ENCODE measurements at regions not wholly inside any gene's neighbourhood (a gene's known extent, or its start where the extent isn't known, plus 50 kb on each side); places are given as distances from the start of the nearest gene placed in this dataset.

DNA sequence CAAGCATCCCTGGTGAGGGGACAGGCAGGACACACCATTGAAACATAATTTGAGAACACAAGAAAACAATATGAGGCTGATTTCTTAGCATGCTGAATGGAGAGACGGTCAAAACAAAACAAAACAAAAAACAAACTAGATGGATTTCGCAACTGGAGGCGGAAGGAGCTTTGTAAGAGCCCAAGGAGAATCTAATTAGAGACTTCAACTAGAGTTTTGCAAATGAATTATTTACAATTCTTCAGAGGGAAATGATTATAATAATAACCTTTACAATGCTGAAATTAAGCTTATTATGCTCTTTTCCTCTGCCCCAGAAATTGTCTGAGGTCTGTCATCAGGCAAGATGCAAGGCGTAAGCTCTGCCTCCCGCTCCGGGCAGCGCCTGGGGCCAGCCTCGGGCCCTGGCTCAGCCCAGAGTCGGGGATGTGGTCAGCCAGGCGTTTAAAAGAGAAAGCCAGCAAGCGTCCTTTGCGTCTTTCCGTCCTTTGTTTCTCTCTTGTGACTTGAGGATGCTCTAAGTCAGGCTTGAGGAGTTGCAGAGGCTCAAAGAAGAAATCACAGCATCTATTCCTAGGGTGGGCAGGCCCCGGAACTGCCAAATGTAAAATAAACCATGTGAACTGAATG, 139.6 kb downstream of the TWIST2 start:
- Histone ChIP-seq H3K9me3 (no peaks in the 10 kb centered on the region), H3K27ac (no peak overlapping the region), H3K36me3 (ENCODE audit: low read depth, missing control alignments) (no peaks in the 10 kb centered on the region), H3K27me3 (no peaks in the 10 kb centered on the region), H3K4me1 (no peaks in the 10 kb centered on the region), H3K4me3 (no peak overlapping the region)
- intact Hi-C loops (cut with DNase I; ENCODE audit: low total_unique reads) = no loop called here
- 80 to 85% methylated on average over 14 of the region's 14 CpGs for WGBS, 2 donors
- no peak for DNase-seq
- TF ChIP-seq, protein P1, sequence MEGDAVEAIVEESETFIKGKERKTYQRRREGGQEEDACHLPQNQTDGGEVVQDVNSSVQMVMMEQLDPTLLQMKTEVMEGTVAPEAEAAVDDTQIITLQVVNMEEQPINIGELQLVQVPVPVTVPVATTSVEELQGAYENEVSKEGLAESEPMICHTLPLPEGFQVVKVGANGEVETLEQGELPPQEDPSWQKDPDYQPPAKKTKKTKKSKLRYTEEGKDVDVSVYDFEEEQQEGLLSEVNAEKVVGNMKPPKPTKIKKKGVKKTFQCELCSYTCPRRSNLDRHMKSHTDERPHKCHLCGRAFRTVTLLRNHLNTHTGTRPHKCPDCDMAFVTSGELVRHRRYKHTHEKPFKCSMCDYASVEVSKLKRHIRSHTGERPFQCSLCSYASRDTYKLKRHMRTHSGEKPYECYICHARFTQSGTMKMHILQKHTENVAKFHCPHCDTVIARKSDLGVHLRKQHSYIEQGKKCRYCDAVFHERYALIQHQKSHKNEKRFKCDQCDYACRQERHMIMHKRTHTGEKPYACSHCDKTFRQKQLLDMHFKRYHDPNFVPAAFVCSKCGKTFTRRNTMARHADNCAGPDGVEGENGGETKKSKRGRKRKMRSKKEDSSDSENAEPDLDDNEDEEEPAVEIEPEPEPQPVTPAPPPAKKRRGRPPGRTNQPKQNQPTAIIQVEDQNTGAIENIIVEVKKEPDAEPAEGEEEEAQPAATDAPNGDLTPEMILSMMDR (IDR thresholded peaks at IDR 0.05) = no peak

DNA sequence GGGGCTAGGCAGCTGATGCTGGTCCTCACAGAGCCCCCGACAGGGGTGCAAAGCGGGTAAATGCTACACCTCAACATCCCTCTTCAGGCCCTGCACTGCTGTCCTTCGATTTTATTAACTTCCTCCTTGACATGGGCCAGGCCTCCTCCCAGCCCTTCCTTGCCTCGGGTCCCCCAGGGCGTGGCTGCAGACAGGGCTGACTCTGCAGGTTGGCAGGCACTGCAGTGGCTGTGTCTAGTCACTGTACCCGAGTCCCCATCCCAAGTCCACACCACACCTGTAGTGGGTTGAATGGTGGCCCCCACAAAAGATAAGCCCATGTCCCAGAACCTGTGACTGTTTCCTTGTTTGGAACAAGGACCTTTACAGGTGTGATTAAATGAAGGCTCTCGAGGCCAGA, 140.2 kb downstream of the TWIST2 start:
- Histone ChIP-seq H3K9me3 (no peaks in the 10 kb centered on the region), H3K27me3 (no peaks in the 10 kb centered on the region), H3K4me3 (no peak overlapping the region), H3K4me1 (no peaks in the 10 kb centered on the region), H3K36me3 (ENCODE audit: low read depth, missing control alignments) (no peaks in the 10 kb centered on the region), H3K27ac (no peak overlapping the region)
- no peak for TF ChIP-seq POLR2A (IDR thresholded peaks at IDR 0.05)
- TF ChIP-seq, protein P1 (IDR thresholded peaks at IDR 0.05) = no peak
- DNase-seq = no peak
- WGBS, 2 donors = 75 to 79% methylated on average over 7 of the region's 7 CpGs
- intact Hi-C loops (cut with DNase I; ENCODE audit: low total_unique reads) = no loop called here

DNA sequence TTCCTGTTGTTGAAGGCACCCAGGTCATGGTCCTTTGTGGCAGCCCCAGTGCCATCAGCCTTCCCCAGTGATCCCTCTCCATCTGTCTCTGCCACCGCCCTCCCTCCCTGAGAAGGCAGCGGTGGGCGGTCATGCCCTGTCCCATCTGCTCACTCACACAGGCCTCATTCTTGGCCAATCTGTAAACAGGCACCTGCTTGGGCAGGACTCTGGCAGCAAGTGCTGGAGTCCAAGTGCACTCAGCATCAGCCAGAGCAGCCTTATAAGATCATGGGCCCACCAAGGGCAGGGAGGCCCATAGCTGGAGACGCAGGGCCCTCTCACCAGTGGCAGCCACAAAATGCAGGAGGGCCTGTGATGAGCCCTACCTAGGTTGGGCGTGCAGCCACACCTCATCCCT, 140.9 kb downstream of the TWIST2 start:
- TF ChIP-seq, protein P1 (IDR thresholded peaks at IDR 0.05) = no peak
- no peak for TF ChIP-seq POLR2A (IDR thresholded peaks at IDR 0.05)
- intact Hi-C loops (cut with DNase I; ENCODE audit: low total_unique reads) = no loop called here
- Histone ChIP-seq H3K27me3 (no peaks in the 10 kb centered on the region), H3K4me3 (no peak overlapping the region), H3K27ac (no peak overlapping the region), H3K9me3 (no peaks in the 10 kb centered on the region), H3K36me3 (ENCODE audit: low read depth, missing control alignments) (no peaks in the 10 kb centered on the region), H3K4me1 (no peaks in the 10 kb centered on the region)
- DNase-seq = no peak
- 95 to 96% methylated on average over 5 of the region's 5 CpGs for WGBS, 2 donors

DNA sequence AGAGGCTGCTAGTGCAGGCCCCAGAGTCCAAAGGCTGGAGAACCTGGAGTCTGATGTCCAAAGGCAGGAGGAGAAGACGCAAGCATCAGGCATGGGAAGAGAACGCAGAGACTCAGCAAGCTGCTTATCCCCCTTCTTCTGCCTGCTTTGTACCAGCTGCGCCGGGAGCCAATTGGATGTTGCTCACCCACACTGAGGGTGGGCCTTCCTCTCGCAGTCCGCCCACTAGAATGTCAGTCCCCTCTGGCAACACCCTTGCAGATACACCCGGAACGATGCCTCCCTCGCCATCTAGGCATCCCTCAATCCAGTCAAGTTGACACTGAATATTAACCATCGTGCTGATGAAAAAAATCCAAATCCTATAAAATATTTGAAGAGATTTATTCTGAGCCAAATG, 141.6 kb downstream of the TWIST2 start:
- no peaks in the 10 kb centered on the region for H3K36me3 ChIP-seq (ENCODE audit: low read depth, missing control alignments)
- WGBS, 2 donors = 94% methylated on average over 10 of the region's 10 CpGs
- H3K27ac ChIP-seq = no peak overlapping the region
- H3K4me3 ChIP-seq = no peak overlapping the region
- H3K4me1 ChIP-seq = no peaks in the 10 kb centered on the region
- TF ChIP-seq POLR2A (IDR thresholded peaks at IDR 0.05) = no peak
- TF ChIP-seq, protein P1 (IDR thresholded peaks at IDR 0.05) = no peak
- intact Hi-C loops (cut with DNase I; ENCODE audit: low total_unique reads) = no loop called here
- H3K27me3 ChIP-seq = no peaks in the 10 kb centered on the region
- no peaks in the 10 kb centered on the region for H3K9me3 ChIP-seq
- no peak for DNase-seq

DNA sequence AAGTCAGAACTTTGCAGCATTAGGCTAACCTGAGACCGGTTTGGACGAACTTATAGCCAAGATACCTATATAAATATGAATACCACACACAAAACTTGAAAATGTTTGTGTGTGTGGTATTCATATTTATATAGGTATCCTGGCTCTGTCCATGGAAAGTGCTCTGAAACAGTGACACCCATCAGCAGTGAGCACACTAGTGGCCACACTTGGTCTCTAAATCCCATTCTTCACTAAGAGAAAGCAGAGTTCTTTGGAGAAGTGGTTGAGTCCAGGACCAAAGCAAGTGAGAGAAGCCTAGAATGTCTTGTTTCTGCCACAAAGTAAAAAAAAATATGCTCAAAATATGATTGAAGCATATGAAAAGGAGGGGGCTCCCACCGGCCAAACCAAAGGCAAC, 146.5 kb downstream of the TWIST2 start:
- no peak for DNase-seq
- Histone ChIP-seq H3K4me3 (no peak overlapping the region), H3K36me3 (ENCODE audit: low read depth, missing control alignments) (no peaks in the 10 kb centered on the region), H3K9me3 (no peaks in the 10 kb centered on the region), H3K27me3 (no peaks in the 10 kb centered on the region), H3K4me1 (peaks cover 11% of the 10 kb centered on the region), H3K27ac (no peak overlapping the region)
- intact Hi-C loops (cut with DNase I; ENCODE audit: low total_unique reads) = no loop called here
- WGBS, 2 donors = 95 to 96% methylated on average over 3 of the region's 3 CpGs
- TF ChIP-seq, protein P1 (IDR thresholded peaks at IDR 0.05) = no peak
- TF ChIP-seq POLR2A (IDR thresholded peaks at IDR 0.05) = no peak

Data from testis (tissue), 2 donors.